ENCODE measurements at regions not wholly inside any gene's neighbourhood (a gene's known extent, or its start where the extent isn't known, plus 50 kb on each side); places are given as distances from the start of the nearest gene placed in this dataset.

DNA sequence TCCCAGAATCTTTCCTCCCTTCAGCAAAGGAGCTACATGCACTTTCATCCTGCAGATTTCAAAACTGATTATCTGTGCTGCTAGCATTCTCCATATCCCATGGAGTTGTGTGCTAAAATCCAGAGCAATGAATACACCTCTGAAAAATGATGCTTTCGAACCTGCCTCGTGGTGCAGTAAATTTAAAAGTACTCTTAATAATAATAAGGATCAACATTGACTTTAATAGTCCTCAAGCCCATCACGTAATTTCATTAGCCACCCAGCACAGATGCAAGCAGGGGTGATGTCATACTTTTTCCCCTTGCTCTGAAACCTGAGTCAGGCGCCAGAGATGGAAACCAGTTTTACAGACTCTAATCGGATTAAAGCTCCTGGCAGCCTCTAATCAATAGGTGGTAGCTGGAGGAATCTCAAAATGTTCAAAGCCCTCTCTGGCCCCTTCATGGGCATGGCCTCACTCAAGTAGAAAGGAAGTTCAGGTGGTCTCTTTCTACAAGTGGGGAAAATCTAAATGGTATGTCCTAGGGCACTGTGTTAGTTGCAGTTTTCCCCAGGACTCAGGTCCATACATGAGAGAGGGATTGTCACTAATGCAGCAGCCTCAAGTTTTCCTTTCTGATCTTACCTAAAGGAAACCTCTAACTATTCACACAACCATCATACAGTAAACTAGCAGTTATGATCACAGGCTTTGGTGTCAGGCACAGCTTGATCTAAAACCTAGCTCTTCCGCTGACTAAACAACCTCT, 221.6 kb upstream of the SLC30A5 start:
- no peak for DNase-seq (ENCODE audit: low spot score)

DNA sequence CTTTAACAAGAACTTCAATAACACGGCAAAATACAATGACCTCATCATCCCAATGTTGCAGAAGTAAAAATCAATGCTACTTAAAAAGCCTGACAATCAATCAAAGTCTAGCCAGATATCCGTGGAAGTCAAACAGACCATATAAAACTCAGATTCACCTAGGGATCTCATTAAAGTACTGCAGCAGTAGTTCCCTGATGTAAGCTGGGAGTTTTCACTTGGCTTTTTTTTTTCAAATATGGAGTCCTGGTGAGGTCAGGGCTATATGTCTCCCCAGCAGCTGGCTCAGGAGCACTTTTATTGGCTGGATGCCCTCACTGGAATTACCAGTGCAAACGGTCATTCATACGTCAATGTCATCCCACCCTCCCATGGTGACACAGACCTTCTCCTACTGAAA, 220.6 kb upstream of the SLC30A5 start:
- DNase-seq (ENCODE audit: low spot score): no peak

DNA sequence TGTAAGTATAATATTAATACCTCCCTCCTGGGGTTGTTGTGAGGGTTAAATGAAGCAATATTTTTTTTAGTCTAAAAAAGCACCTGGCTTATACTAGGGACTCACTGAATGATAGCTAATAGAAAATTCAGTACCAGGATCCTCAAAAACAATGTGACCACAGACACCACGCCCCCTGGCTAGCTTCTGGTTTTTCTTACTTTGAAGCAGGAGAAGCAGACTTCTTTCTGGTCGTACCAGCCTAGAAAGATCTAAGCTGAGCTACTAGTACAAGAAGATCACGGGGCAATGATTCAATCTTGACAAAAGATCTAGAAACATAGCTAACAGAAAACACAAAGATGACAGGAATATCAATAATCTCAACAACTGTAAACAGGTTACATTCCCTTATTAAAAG, 218.5 kb upstream of the SLC30A5 start:
- DNase-seq (ENCODE audit: low spot score): no peak

DNA sequence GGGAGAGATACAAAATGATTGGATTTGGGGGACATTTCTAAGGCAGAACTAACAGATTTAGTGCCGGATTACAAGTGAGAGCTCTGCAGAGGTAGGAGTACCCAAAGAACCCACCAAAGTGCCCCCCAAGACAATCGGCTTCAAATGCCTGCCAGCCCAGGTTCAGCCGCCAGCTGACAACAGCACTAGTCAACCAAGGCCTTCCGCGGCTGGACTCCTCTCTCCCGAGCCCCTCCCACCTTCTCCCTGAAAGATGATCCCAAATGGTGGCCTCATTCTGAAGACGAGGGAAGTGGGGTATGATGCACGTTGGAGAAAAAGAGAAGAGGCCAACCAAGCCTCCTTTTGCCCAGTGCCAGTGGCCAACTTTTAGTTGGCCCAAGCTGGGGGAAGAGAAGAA, 210.4 kb upstream of the SLC30A5 start:
- DNase-seq (ENCODE audit: low spot score): no peak

- no peak for DNase-seq (ENCODE audit: low spot score)
Measured at GRCh38 chr5:68884144-68884754, 209.6 kb upstream of the SLC30A5 start.

DNA sequence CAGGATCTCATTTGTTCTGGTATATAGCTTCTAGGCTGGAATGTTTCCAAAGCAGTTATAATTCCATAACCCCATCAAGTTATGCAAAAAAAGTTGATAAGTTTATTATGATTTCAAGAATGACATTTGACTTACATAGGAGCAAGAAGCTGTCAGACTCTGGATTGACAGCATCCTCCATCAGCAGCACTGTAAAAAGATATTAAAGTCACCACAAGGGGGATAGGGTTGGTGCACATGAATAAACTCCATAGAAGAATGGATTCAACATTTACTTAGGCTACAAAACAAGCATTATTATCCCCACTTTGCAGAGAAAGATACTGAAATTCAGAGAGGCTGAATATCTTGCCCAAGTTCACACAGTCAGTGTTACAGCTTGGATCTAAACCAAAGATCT, 208.9 kb upstream of the SLC30A5 start:
- peak; percentile 15 for DNase-seq (ENCODE audit: low spot score)

GRCh38 chr5:68886814-68887213, 207.0 kb upstream of the SLC30A5 start:
- no peak for DNase-seq (ENCODE audit: low spot score)

DNA sequence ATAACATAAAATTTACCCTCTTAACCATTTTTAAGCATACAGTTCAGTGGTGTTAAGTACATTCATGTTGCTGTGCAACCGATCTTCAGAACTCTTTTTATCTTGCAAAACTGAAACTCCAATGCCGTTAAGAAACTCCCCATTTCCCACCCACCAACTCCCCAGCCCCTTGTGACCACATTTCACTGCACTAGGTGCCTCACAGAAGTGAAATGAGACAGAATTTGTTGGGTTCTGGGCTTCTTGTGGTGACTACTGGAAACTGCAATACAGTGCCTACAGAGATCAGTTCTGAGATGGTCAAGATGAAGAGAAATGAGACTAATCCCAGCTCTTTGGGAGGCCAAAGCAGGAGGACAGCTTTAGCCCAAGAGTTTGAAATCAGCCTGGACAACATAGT, 202.1 kb upstream of the SLC30A5 start:
- DNase-seq (ENCODE audit: low spot score): no peak

DNA sequence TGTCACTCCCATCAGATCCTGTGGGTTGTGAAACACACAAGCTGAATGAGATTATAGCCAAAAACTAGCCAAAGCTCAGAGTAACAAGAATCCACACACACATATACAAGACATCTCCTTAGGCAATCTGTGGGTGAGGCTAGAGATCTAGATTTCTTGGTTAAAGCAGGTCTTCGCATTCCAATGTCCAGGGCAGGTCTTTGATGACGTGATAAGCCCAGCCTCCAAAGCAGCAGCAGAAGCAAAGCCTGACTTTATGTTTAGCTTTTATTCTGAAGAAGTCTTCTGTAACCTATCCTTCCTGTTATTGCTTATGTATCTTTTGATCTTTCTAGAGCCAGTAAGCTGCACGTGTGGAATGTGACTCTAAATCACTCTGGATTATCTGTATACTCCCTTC, 199.1 kb upstream of the SLC30A5 start:
- DNase-seq (ENCODE audit: low spot score): no peak

- DNase-seq (ENCODE audit: low spot score): peak; percentile 65
Measured at GRCh38 chr5:68898951-68899471, 194.8 kb upstream of the SLC30A5 start.

GRCh38 chr5:68911840-68912690, 181.7 kb upstream of the SLC30A5 start:
- DNase-seq (ENCODE audit: low spot score): peak; percentile 67

GRCh38 chr5:68915079-68915478, 178.7 kb upstream of the SLC30A5 start:
- DNase-seq (ENCODE audit: low spot score): no peak

- peak; percentile 69 for DNase-seq (ENCODE audit: low spot score)
Measured at GRCh38 chr5:68918306-68918705, 175.5 kb upstream of the SLC30A5 start.

DNA sequence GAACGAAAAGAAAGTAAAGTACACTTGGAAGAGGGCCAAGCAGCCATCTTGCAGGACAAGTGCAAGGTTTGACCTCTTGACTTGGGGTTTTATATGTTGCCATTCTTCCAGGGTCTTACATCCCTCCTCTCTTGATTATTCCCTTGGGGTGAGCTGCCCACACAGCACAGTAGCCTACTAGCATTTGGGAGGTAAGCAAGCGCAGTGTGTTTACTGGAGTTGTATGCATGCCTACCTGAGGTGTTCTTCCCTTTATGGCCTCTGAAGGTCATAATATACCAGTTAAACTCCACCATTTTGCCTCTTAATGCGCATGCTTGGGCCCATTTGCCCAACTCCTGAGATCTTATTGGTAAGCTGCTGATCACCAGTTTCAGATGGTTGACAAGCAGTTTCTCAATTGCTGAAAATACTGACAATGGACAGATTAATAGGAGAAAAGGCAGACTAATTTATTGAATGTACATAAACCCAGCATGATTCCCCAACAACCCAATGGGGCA, 173.8 kb upstream of the SLC30A5 start:
- DNase-seq (ENCODE audit: low spot score): no peak

DNA sequence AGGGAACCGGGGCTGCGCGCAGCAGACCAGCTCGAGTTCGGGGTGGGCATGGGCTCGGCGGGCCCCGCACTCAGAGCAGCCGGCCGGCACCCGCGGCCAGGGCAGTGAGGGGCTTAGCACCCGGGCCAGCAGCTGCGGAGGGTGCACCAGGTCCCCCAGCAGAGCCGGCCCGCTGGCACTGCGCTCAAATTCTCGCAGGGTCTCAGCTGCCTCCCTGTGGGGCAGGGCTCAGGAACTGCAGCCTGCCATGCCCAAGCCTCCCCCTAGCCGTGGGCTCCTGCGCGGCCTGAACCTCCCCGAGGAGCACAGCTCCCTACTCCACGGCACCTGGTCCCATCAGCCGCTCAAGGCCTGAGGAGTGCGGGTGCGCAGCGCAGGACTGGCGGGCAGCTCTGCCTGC, 172.9 kb upstream of the SLC30A5 start:
- no peak for DNase-seq (ENCODE audit: low spot score)

DNA sequence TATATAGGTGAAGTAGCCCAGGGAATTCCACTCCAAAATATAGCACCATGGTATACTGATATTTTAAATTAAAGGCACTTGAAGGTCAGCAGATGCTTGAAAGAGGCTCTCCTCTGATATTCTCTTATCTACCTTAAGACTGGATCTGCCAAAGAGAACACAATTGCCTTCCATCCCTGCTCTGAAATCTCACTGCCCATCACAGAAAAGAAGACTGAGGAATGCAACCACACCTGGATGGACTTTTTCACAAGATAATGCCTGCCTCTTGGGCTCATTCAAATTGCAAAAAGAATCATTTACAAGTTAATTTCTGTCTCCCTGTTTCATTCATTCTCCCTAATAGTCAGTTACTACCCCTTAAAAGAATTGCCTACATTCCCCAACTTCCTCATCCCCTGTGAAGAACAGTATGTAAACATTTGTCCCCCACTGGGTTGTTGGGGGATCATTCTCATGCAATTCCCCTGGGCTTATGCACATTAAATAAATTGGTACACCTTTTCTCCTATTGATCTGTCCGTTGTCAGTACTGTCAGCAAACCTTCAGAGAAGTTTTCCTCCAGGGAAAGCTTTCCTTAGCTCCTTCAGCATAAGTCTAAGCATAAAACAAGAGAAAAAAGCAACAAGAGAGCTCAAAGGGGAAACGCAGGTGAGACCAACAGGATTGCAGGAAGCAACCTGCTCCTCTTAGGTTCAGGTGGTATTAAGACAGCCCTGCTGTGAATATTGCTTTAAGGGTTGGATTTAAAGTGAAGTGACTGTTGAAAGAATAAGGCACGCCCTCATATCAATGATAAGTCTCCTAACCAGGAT, 171.4 kb upstream of the SLC30A5 start:
- DNase-seq (ENCODE audit: low spot score): no peak

GRCh38 chr5:68924481-68925145, 169.2 kb upstream of the SLC30A5 start:
- peak; percentile 76 for DNase-seq (ENCODE audit: low spot score)

DNA sequence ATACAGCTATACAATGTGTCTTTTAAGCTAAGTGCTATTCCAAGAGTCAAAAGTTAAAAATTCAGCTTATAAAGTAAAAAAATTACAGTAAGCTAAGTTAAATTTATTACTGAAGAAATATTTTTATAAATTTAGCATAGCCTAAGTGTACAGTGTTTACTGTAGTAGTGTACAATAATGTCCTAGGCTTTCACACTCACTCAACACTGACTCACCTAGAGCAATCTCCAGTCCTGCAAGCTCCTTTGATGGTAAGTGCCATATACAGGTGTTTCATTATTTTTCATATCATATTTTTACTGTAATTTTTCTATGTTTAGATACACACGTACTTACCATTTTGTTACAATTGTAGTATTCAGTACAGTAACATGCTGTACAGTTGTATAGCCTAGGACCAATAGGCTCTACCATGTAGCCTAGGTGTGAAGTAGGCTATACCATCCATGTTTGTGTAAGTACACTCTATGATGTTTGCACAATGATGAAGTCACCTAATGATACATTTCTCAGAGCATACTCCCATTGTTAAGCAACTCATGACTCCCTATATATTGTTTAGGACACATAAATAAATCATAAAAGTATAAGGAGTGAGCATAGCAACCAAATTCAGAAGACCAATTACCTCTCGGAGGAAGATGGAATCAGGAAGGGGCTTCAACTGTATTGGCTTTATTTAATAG, 165.1 kb upstream of the SLC30A5 start:
- DNase-seq (ENCODE audit: low spot score): no peak

GRCh38 chr5:68930139-68930538, 163.7 kb upstream of the SLC30A5 start:
- DNase-seq (ENCODE audit: low spot score): no peak

DNA sequence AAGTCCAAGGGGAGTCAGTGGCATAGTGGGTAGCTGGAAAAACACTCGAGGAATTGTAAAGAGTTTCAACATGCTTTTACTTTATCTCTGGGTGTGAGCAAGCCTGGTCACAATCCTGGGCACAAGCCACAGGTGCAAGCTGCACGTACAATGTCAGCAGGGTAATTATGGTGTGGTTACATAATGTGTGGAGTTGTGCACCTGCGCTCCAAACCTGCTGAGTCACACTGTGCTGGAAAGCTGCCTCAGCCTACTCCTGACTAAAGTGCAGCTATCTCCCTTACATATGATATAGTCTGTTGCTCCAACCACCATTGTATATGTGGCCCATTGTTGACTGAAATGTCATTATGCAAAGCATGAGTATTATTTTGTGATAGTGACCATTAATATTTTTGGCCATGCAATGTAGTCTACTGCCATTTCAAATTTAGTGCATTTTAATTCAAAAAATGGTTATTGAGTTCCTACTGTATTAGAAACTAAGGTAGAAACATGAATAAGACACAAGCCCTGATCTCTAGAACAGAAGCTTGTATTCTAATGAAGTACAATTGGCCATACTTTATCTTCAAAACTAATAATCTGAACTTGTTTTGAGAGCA, 160.9 kb upstream of the SLC30A5 start:
- no peak for DNase-seq (ENCODE audit: low spot score)
